CD4-positive, alpha-beta T cell (primary cell): ENCODE measurements at regions not wholly inside any gene's neighbourhood (a gene's known extent, or its start where the extent isn't known, plus 50 kb on each side); places are given as distances from the start of the nearest gene placed in this dataset.
A peak's percentile ranks its signal among the peaks of the same experiment; 100 is the strongest.

Experiments used
- ATAC-seq: fragments of 200-7000 bp; cut with Tn5 transposase; one replicate; pipeline ENCODE4 v1.10.0; 2022; ENCODE audit warnings: mild to moderate bottlenecking; ENCODE audit not compliant: poor library complexity
- CTCF ChIA-PET: fragments of 350-600 bp; sonication (Branson Sonifier 250); formaldehyde crosslinking; loops from one replicate; lab custom pipeline; 2021; ENCODE audit warnings: antibody characterized with exemption, inconsistent platforms; lab: Charles Lee
- POLR2A ChIA-PET: fragments of 350-600 bp; sonication (Branson Sonifier 250); formaldehyde crosslinking; loops from one replicate; lab custom pipeline; 2021; ENCODE audit warnings: antibody characterized with exemption, inconsistent platforms; lab: Charles Lee
- DNase-seq, 14 experiments: peaks; one replicate each; pipeline ENCODE4 v3.0.0-alpha.2; 2013 to 2020; ENCODE audit warnings: mixed read lengths in 2 of 14
- H3K27ac ChIP-seq, 2 donors: one replicate each; pipeline versions ENCODE4 v1.5.1 to v1.7.0; 2013; ENCODE audit warnings: low read length in 2 of 2, low read depth in 1 of 2, mild to moderate bottlenecking in 1 of 2
- H3K27me3 ChIP-seq, 2 experiments: 1 replicate in 1 of 2; 2 replicates in 1 of 2; pipeline versions ENCODE4 v1.6.1 to v1.7.0; 2013; ENCODE audit warnings: low read length in 2 of 2, control low read depth in 1 of 2, mild to moderate bottlenecking in 1 of 2, moderate library complexity in 1 of 2; ENCODE audit not compliant: insufficient read depth in 2 of 2, control insufficient read depth in 1 of 2
- H3K36me3 ChIP-seq: one replicate; pipeline ENCODE4 v1.6.1; 2013; ENCODE audit warnings: low read length, control low read depth; ENCODE audit not compliant: insufficient read depth
- H3K4me1 ChIP-seq: one replicate; pipeline ENCODE4 v1.6.1; 2013; ENCODE audit warnings: low read length, control low read depth; ENCODE audit not compliant: insufficient read depth
- H3K4me3 ChIP-seq: one replicate; pipeline ENCODE4 v1.5.1; 2013; ENCODE audit warnings: mild to moderate bottlenecking, low read length, moderate library complexity
- H3K9me3 ChIP-seq, 2 experiments: 1 replicate in 1 of 2; 2 replicates in 1 of 2; pipeline versions ENCODE4 v1.6.1 to v1.7.0; 2013; ENCODE audit warnings: low read length in 2 of 2, mild to moderate bottlenecking in 2 of 2, control low read depth in 1 of 2, moderate library complexity in 1 of 2; ENCODE audit not compliant: control insufficient read depth in 1 of 2, insufficient read depth in 1 of 2
- H3K27ac Mint-ChIP-seq: one replicate; pipeline ENCODE4 v1.8.0; 2020; ENCODE audit warnings: mixed read lengths
- H3K27me3 Mint-ChIP-seq: one replicate; pipeline ENCODE4 v1.8.0; 2021; ENCODE audit warnings: mixed read lengths
- H3K36me3 Mint-ChIP-seq: one replicate; pipeline ENCODE4 v1.8.0; 2021; ENCODE audit warnings: low read depth, mixed read lengths
- H3K4me1 Mint-ChIP-seq: one replicate; pipeline ENCODE4 v1.8.0; 2021; ENCODE audit warnings: low read depth, mixed read lengths
- H3K4me3 Mint-ChIP-seq: one replicate; pipeline ENCODE4 v1.8.0; 2020; ENCODE audit warnings: mild to moderate bottlenecking, mixed read lengths
- H3K9me3 Mint-ChIP-seq: one replicate; pipeline ENCODE4 v1.8.0; 2020; ENCODE audit warnings: mixed read lengths
- CTCF ChIP-seq: fragments of 200-600 bp; IDR thresholded peaks from one replicate; pipeline ENCODE4 v1.8.0; 2022; ENCODE audit warnings: antibody characterized with exemption, mild to moderate bottlenecking
- intact Hi-C, 2 experiments: fragments of 100-400 bp; cut with DNase I in 1 of 2; cut with micrococcal nuclease in 1 of 2; formaldehyde crosslinking; loops; one replicate each; pipeline versions ENCODE4 v1.15.1 to v1.9.0; 2023 to 2025; cut with DNase I, micrococcal nuclease

GRCh38 chrX:155767051-155767875 lies 113.9 kb upstream of the VAMP7 start:
- TF ChIP-seq CTCF = no peak
- Mint-ChIP-seq H3K4me1 (peaks cover 9% of the 10 kb centered on the region), H3K36me3 (no peaks in the 10 kb centered on the region), H3K4me3 (peak overlapping the region; percentile 88), H3K9me3 (peaks cover 2% of the 10 kb centered on the region), H3K27me3 (no peaks in the 10 kb centered on the region), H3K27ac (peak overlapping the region; percentile 45)
- no peaks in the 10 kb centered on the region for H3K36me3 ChIP-seq
- peaks cover 3% of the 10 kb centered on the region for H3K4me1 ChIP-seq
- H3K27ac ChIP-seq = no peak overlapping the region
- peak; percentile 46 for ATAC-seq
- peak in 7 of 14 experiments; percentile 0 to 62 (median 49) for DNase-seq
- ChIA-PET POLR2A (no interaction called here), CTCF (no interaction called here)
- intact Hi-C loops = no loop called here
- H3K4me3 ChIP-seq = peak overlapping the region; percentile 48
- H3K9me3 ChIP-seq = peaks cover 0 to 12% of the 10 kb centered on the region in 2 experiments
- H3K27me3 ChIP-seq = no peaks in the 10 kb centered on the region

- no peak for ATAC-seq
- H3K27ac Mint-ChIP-seq = peak overlapping the region; percentile 45
- intact Hi-C loops = no loop called here
- peaks cover 5% of the 10 kb centered on the region for H3K9me3 Mint-ChIP-seq
- H3K9me3 ChIP-seq = peaks cover 0 to 12% of the 10 kb centered on the region in 2 experiments
- no peaks in the 10 kb centered on the region for H3K27me3 Mint-ChIP-seq
- TF ChIP-seq CTCF = no peak
- H3K36me3 Mint-ChIP-seq = no peaks in the 10 kb centered on the region
- POLR2A ChIA-PET = no interaction called here
- peaks cover 9% of the 10 kb centered on the region for H3K4me1 Mint-ChIP-seq
- peak overlapping the region; percentile 88 for H3K4me3 Mint-ChIP-seq
- CTCF ChIA-PET = no interaction called here
- no peaks in the 10 kb centered on the region for H3K36me3 ChIP-seq
- no peaks in the 10 kb centered on the region for H3K27me3 ChIP-seq
- DNase-seq = no peak
- H3K27ac ChIP-seq = no peak overlapping the region
- no peak overlapping the region for H3K4me3 ChIP-seq
- peaks cover 3% of the 10 kb centered on the region for H3K4me1 ChIP-seq
Measured at GRCh38 chrX:155766321-155766720, 114.8 kb upstream of the VAMP7 start.

- H3K36me3 Mint-ChIP-seq = no peaks in the 10 kb centered on the region
- peaks cover 0 to 4% of the 10 kb centered on the region in 2 experiments for H3K9me3 ChIP-seq
- H3K4me3 Mint-ChIP-seq = no peak overlapping the region
- CTCF ChIA-PET = no interaction called here
- peaks cover 8% of the 10 kb centered on the region for H3K9me3 Mint-ChIP-seq
- intact Hi-C loops = no loop called here
- TF ChIP-seq CTCF = no peak
- H3K36me3 ChIP-seq = no peaks in the 10 kb centered on the region
- no peaks in the 10 kb centered on the region for H3K27me3 ChIP-seq
- DNase-seq (no peak), ATAC-seq (no peak)
- H3K27me3 Mint-ChIP-seq = no peaks in the 10 kb centered on the region
- POLR2A ChIA-PET = no interaction called here
- H3K4me1 Mint-ChIP-seq = no peaks in the 10 kb centered on the region
- H3K27ac ChIP-seq = no peak overlapping the region
- no peak overlapping the region for H3K4me3 ChIP-seq
- H3K4me1 ChIP-seq = no peaks in the 10 kb centered on the region
- H3K27ac Mint-ChIP-seq = no peak overlapping the region
Measured at GRCh38 chrX:155761185-155761584, 120.0 kb upstream of the VAMP7 start.
